Peyer's patch (tissue), 4 donors: ENCODE measurements at regions not wholly inside any gene's neighbourhood (a gene's known extent, or its start where the extent isn't known, plus 50 kb on each side); places are given as distances from the start of the nearest gene placed in this dataset.
A peak's percentile ranks its signal among the peaks of the same experiment; 100 is the strongest.

Experiments
- DNase-seq, 3 donors: peaks; one replicate each; pipeline ENCODE4 v3.0.0-alpha.2; 2017 to 2019
- H3K27ac ChIP-seq, 4 donors: fragments of 200-600 bp; sonication (generic); one replicate each; pipeline ENCODE4 v1.5.1; 2016 to 2019
- H3K27me3 ChIP-seq, 2 donors: fragments of 200-600 bp; sonication (generic); one replicate each; pipeline ENCODE4 v1.5.1; 2019
- H3K36me3 ChIP-seq, 3 donors: fragments of 200-600 bp; sonication (generic); one replicate each; pipeline ENCODE4 v1.5.1; 2016 to 2019
- H3K4me1 ChIP-seq, 4 donors: fragments of 200-600 bp; sonication (generic); one replicate each; pipeline ENCODE4 v1.5.1; 2016 to 2019
- H3K4me3 ChIP-seq, 4 donors: fragments of 200-600 bp; sonication (generic); 1 replicate in 3 of 4; 2 replicates in 1 of 4; pipeline ENCODE4 v1.5.1; 2016 to 2019; ENCODE audit warnings: mild to moderate bottlenecking in 1 of 4
- H3K9me3 ChIP-seq, 4 donors: fragments of 200-600 bp; sonication (generic); one replicate each; pipeline ENCODE4 v1.5.1; 2016 to 2019; ENCODE audit warnings: mild to moderate bottlenecking in 1 of 4
- POLR2A ChIP-seq, 2 donors: fragments of 450-650 bp; IDR thresholded peaks; one replicate each; pipeline ENCODE4 v1.5.1; 2017; ENCODE audit warnings: antibody characterized with exemption in 2 of 2, mild to moderate bottlenecking in 2 of 2, moderate library complexity in 2 of 2
- TF ChIP-seq, protein P1 (sequence below), 6 experiments: fragments of 450-650 bp in 4 of 6; fragments of 200-600 bp in 2 of 6; sonication (generic) in 1 of 6; IDR thresholded peaks; one replicate each; pipeline ENCODE4 v1.5.1; 2017 to 2019; ENCODE audit warnings: antibody characterized with exemption in 6 of 6, mild to moderate bottlenecking in 3 of 6, moderate library complexity in 1 of 6

DNA sequence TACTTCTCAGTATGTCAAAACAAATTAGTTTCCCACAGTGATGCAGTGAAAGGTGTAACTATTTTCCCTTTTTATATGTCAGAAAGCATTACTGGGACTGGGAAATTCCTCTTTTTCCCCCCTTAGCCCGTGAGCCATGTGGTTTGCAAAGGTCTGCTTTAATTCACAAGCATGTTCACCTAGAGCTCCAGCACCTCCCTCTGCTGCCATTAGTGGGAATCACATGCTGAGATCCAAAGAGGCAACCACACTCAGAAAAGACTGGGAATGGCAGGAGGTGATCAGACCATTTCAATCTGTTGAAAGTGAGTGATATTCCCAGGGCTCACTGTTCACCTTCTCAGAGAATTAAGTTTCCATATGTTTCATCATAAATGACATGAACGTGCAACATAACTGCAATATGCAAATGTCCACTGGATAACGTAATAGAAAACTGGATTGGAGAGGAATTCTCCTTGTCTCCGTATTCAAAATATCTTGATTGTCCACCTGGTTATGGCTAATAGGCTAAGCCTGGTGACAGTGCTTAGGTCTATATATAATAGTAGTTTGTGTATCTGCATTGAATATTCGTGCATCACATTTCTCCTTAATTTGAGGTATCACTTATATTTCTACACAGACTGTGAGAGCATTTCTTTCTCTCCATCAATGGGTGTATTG is 703.5 kb upstream of the WWC1 start:
- no peak for TF ChIP-seq POLR2A (IDR thresholded peaks at IDR 0.05)
- TF ChIP-seq, protein P1, sequence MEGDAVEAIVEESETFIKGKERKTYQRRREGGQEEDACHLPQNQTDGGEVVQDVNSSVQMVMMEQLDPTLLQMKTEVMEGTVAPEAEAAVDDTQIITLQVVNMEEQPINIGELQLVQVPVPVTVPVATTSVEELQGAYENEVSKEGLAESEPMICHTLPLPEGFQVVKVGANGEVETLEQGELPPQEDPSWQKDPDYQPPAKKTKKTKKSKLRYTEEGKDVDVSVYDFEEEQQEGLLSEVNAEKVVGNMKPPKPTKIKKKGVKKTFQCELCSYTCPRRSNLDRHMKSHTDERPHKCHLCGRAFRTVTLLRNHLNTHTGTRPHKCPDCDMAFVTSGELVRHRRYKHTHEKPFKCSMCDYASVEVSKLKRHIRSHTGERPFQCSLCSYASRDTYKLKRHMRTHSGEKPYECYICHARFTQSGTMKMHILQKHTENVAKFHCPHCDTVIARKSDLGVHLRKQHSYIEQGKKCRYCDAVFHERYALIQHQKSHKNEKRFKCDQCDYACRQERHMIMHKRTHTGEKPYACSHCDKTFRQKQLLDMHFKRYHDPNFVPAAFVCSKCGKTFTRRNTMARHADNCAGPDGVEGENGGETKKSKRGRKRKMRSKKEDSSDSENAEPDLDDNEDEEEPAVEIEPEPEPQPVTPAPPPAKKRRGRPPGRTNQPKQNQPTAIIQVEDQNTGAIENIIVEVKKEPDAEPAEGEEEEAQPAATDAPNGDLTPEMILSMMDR (IDR thresholded peaks at IDR 0.05) = peak in 1 of 6 experiments; percentile 14
- Histone ChIP-seq H3K4me3 (no peak overlapping the region), H3K9me3 (no peaks in the 10 kb centered on the region), H3K36me3 (no peaks in the 10 kb centered on the region), H3K4me1 (no peaks in the 10 kb centered on the region), H3K27me3 (no peaks in the 10 kb centered on the region), H3K27ac (no peak overlapping the region)
- no peak for DNase-seq

DNA sequence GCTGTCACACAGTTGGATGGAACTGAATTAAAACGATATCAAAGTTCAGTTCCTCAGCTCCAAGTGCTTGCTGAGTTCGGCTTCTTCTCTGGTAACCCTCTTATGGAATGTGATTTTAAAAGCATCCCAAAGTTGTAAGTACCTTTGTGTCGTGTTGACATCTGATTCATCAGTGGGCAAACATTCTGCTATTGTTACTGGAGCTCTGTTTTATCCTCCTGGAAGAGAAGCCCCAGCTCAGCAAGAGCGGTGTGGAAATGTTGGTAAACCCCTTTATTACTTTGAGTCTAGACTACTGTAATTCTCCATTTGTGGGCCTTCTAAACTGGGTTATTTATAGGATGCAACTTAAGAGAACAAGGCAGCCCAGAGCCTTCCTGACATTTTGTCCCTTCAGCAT is 699.3 kb upstream of the WWC1 start:
- H3K27ac ChIP-seq = no peak overlapping the region
- no peaks in the 10 kb centered on the region for H3K36me3 ChIP-seq
- no peak for DNase-seq
- H3K27me3 ChIP-seq = no peaks in the 10 kb centered on the region
- H3K9me3 ChIP-seq = no peaks in the 10 kb centered on the region
- no peak overlapping the region for H3K4me3 ChIP-seq
- no peaks in the 10 kb centered on the region for H3K4me1 ChIP-seq
- no peak for TF ChIP-seq POLR2A (IDR thresholded peaks at IDR 0.05)
- TF ChIP-seq, protein P1 (IDR thresholded peaks at IDR 0.05) = no peak

DNA sequence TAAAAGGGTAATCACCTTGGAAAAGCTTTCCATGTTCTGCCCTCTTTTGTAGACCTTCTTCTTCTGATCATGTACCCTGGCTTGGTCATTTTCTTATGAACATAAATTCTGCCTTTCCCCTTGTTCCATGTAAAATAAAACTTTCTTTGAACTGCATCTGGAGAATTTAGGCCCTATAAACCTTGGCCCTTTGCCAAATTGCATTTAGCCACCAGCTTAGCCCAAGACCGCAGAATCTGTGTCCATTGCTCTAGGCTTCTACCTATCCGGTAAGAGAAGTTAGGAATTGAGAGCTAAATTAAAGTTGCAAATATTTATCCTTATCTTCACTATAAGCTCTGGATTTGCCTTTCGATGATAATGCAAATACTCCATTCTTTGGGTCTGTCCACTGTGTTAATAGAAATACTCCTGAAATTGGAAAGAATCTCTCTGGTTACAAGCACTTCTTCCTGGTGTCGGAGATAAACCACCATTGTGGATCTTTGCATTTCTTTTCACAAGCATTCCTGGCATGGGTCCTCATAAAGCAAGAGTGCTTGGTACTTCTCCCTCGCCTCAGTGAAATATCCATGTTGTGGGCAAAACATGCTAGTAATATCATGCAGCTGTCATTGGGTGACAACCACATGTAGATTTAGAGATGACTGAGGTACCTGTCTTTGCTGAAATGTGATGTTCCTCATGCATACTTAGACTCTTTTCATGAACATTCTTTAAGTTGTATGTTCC is 698.0 kb upstream of the WWC1 start:
- Histone ChIP-seq H3K27ac (no peak overlapping the region), H3K9me3 (no peaks in the 10 kb centered on the region), H3K27me3 (no peaks in the 10 kb centered on the region), H3K36me3 (no peaks in the 10 kb centered on the region), H3K4me1 (no peaks in the 10 kb centered on the region), H3K4me3 (no peak overlapping the region)
- no peak for DNase-seq
- TF ChIP-seq, protein P1 (IDR thresholded peaks at IDR 0.05) = no peak
- no peak for TF ChIP-seq POLR2A (IDR thresholded peaks at IDR 0.05)

DNA sequence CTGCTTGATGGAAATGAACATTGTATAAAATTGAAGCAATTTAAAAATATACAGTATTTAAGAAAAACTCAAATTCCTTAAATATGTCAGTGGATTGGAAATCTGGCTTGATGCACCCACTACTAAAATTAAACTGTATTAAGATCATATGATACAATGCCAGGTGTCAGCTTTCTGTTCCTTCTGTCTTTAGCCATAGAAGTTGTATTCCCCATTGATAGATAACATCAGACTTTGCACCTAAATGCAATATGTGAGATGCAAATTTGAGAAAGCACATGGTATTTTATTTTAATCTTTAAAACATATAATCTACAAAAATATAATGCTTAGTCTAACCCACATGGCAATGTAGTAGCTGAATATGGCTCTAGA is 697.4 kb upstream of the WWC1 start:
- Histone ChIP-seq H3K9me3 (no peaks in the 10 kb centered on the region), H3K36me3 (no peaks in the 10 kb centered on the region), H3K27me3 (no peaks in the 10 kb centered on the region), H3K27ac (no peak overlapping the region), H3K4me3 (no peak overlapping the region), H3K4me1 (no peaks in the 10 kb centered on the region)
- DNase-seq = no peak
- no peak for TF ChIP-seq POLR2A (IDR thresholded peaks at IDR 0.05)
- TF ChIP-seq, protein P1 (IDR thresholded peaks at IDR 0.05) = no peak

DNA sequence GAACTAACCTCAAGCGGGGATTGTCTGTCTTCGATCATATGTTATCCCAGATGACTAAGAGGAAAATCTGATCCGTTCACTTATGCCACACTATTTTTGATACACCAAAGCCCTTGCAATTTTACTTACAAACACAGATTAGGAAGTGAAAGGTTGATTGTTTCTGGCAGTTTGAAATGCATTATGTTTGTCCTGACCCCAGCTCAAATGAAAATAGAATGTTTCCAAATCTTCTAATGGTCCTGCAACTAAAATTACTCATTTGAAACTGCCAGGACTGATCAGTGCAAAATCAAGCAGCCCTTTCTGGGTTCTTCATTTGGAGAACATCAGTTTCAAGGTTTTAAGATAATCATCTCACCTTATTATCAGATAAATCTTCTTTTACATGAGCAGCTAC is 696.7 kb upstream of the WWC1 start:
- H3K4me1 ChIP-seq = no peaks in the 10 kb centered on the region
- DNase-seq = no peak
- no peaks in the 10 kb centered on the region for H3K27me3 ChIP-seq
- no peak for TF ChIP-seq POLR2A (IDR thresholded peaks at IDR 0.05)
- TF ChIP-seq, protein P1 (IDR thresholded peaks at IDR 0.05) = no peak
- no peak overlapping the region for H3K4me3 ChIP-seq
- H3K27ac ChIP-seq = no peak overlapping the region
- H3K9me3 ChIP-seq = no peaks in the 10 kb centered on the region
- no peaks in the 10 kb centered on the region for H3K36me3 ChIP-seq
